Vagina (tissue), 2 donors: ENCODE measurements at regions not wholly inside any gene's neighbourhood (a gene's known extent, or its start where the extent isn't known, plus 50 kb on each side); places are given as distances from the start of the nearest gene placed in this dataset.

Experiments
- CTCF ChIP-seq, 3 experiments: fragments of 450-650 bp in 2 of 3; fragments of 200-600 bp in 1 of 3; sonication (generic) in 1 of 3; IDR thresholded peaks; one replicate each; pipeline ENCODE4 v1.5.1; 2017 to 2019; ENCODE audit warnings: antibody characterized with exemption in 3 of 3, mild to moderate bottlenecking in 2 of 3, moderate library complexity in 2 of 3
- POLR2A ChIP-seq, 2 donors: fragments of 450-650 bp; IDR thresholded peaks; one replicate each; pipeline ENCODE4 v1.6.1; 2017; ENCODE audit warnings: antibody characterized with exemption in 2 of 2, mild to moderate bottlenecking in 2 of 2, moderate library complexity in 2 of 2

- TF ChIP-seq CTCF (IDR thresholded peaks at IDR 0.05) (no peak), POLR2A (IDR thresholded peaks at IDR 0.05) (no peak)
Observed at GRCh38 chr2:122174061-122174460, 418.6 kb downstream of the TSN start.
